Activated naive CD4-positive, alpha-beta T cell treated with anti-CD3 and anti-CD28 coated beads, Interleukin-2, amount 50 U/mL, for 16 hours (primary cell): ENCODE measurements at regions not wholly inside any gene's neighbourhood (a gene's known extent, or its start where the extent isn't known, plus 50 kb on each side); places are given as distances from the start of the nearest gene placed in this dataset.

Experiments used
- DNase-seq: peaks from one replicate; pipeline ENCODE4 v3.0.0-alpha.2; 2020

- DNase-seq: no peak
Measured at GRCh38 chr14:65329911-65330310, 82.6 kb upstream of the FUT8 start.

GRCh38 chr14:65330416-65330815, 82.1 kb upstream of the FUT8 start:
- no peak for DNase-seq

- no peak for DNase-seq
Measured at GRCh38 chr14:65331652-65332051, 80.9 kb upstream of the FUT8 start.

GRCh38 chr14:65332141-65332871, 80.2 kb upstream of the FUT8 start:
- DNase-seq: no peak

GRCh38 chr14:65333943-65334687, 78.4 kb upstream of the FUT8 start:
- DNase-seq: no peak

GRCh38 chr14:65334765-65335410, 77.6 kb upstream of the FUT8 start:
- DNase-seq: no peak

GRCh38 chr14:65335411-65335947, 77.1 kb upstream of the FUT8 start:
- DNase-seq: no peak

GRCh38 chr14:65336191-65336591, 76.3 kb upstream of the FUT8 start:
- DNase-seq: peak; percentile 57

- no peak for DNase-seq
Measured at GRCh38 chr14:65339866-65340265, 72.7 kb upstream of the FUT8 start.

GRCh38 chr14:65344011-65344410, 68.5 kb upstream of the FUT8 start:
- no peak for DNase-seq

GRCh38 chr14:65345266-65345665, 67.3 kb upstream of the FUT8 start:
- no peak for DNase-seq

- no peak for DNase-seq
Measured at GRCh38 chr14:65346474-65346873, 66.1 kb upstream of the FUT8 start.

GRCh38 chr14:65346895-65347294, 65.6 kb upstream of the FUT8 start:
- DNase-seq: no peak

- no peak for DNase-seq
Measured at GRCh38 chr14:65348137-65348536, 64.4 kb upstream of the FUT8 start.

- no peak for DNase-seq
Measured at GRCh38 chr14:65349100-65349499, 63.4 kb upstream of the FUT8 start.

GRCh38 chr14:65351493-65352194, 60.9 kb upstream of the FUT8 start:
- no peak for DNase-seq

GRCh38 chr14:65352964-65353530, 59.5 kb upstream of the FUT8 start:
- no peak for DNase-seq

GRCh38 chr14:65354131-65354530, 58.4 kb upstream of the FUT8 start:
- no peak for DNase-seq

- no peak for DNase-seq
Measured at GRCh38 chr14:65354715-65355114, 57.8 kb upstream of the FUT8 start.

GRCh38 chr14:65356327-65356836, 56.1 kb upstream of the FUT8 start:
- DNase-seq: no peak

GRCh38 chr14:65357113-65357512, 55.4 kb upstream of the FUT8 start:
- no peak for DNase-seq

- DNase-seq: no peak
Measured at GRCh38 chr14:65357689-65358088, 54.8 kb upstream of the FUT8 start.

GRCh38 chr14:65359503-65359902, 53.0 kb upstream of the FUT8 start:
- DNase-seq: no peak
